ENCODE measurements at regions not wholly inside any gene's neighbourhood (a gene's known extent, or its start where the extent isn't known, plus 50 kb on each side); places are given as distances from the start of the nearest gene placed in this dataset.

DNA sequence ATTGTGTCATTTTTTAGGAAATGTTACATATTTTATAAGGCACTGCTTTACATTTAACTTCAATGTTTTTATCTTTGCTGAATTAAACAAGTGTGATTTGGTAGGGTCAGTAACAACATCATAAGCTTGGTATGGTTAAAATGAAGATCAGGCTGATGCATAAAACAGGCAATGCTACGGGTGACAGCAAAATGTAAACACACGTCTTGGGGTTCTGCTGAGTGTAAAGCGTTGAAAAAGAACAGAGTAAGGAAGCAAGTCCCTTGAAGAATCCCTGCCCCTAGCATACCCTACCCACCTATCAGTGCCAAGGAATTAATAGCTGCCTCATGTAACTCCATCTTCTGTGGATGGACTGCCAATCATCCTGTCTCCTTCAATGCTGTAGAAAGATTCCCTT lies 157.0 kb downstream of the CBLL2 start (continued):
- TF ChIP-seq TSHZ2 (CRISPR knock-in tag; IDR thresholded peaks at IDR 0.05), result no peak
- TF ChIP-seq ZFP3 (CRISPR knock-in tag; IDR thresholded peaks at IDR 0.05), result no peak
- no peak for TF ChIP-seq ESRRG (CRISPR knock-in tag; IDR thresholded peaks at IDR 0.05)
- no peak for TF ChIP-seq BACH2 (CRISPR knock-in tag; IDR thresholded peaks at IDR 0.05; ENCODE audit: borderline replicate concordance)
- TF ChIP-seq RARB (CRISPR knock-in tag; IDR thresholded peaks at IDR 0.05), result no peak
- TF ChIP-seq SNAI2 (CRISPR knock-in tag; IDR thresholded peaks at IDR 0.05), result no peak
- TF ChIP-seq TCF4 (CRISPR knock-in tag; IDR thresholded peaks at IDR 0.05; ENCODE audit: borderline replicate concordance), result no peak

DNA sequence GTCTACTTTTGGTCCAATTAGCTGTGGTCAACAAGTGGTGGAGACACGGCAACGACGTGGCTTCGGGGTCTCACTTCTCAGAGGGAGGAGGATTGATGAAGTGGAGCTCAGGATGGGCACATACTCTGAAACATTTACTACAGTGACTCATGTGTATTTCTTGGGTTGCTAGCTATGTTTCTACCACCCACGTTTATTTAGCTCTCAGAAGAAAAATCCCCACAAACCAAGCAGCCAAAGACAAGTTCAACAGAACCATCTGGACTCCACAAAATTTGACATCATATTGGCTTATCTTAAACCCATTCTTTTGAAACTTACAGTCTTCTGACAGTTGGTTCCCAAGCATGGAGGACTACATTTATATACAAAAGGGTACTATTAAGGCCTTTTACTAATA lies 158.0 kb downstream of the CBLL2 start:
- ATAC-seq, result no peak
- TF ChIP-seq ZFP3 (CRISPR knock-in tag; IDR thresholded peaks at IDR 0.05) (no peak), TCF4 (CRISPR knock-in tag; IDR thresholded peaks at IDR 0.05; ENCODE audit: borderline replicate concordance) (no peak), SNAI2 (CRISPR knock-in tag; IDR thresholded peaks at IDR 0.05) (no peak), ZNF565 (CRISPR knock-in tag; conservative IDR thresholded peaks at IDR 0.05; ENCODE audit: low read depth) (no peak), ISL1 (CRISPR knock-in tag; IDR thresholded peaks at IDR 0.05) (no peak), BACH2 (CRISPR knock-in tag; IDR thresholded peaks at IDR 0.05; ENCODE audit: borderline replicate concordance) (no peak), ZC3H10 (CRISPR knock-in tag; IDR thresholded peaks at IDR 0.05) (no peak), ZFP30 (CRISPR knock-in tag; IDR thresholded peaks at IDR 0.05) (no peak), ZNF70 (CRISPR knock-in tag; IDR thresholded peaks at IDR 0.05) (no peak), GLIS3 (CRISPR knock-in tag; IDR thresholded peaks at IDR 0.05) (no peak), PATZ1 (CRISPR knock-in tag; IDR thresholded peaks at IDR 0.05; ENCODE audit: borderline replicate concordance) (no peak)

- TF ChIP-seq GLIS3 (CRISPR knock-in tag; IDR thresholded peaks at IDR 0.05), result no peak
- no peak for TF ChIP-seq ESRRG (CRISPR knock-in tag; IDR thresholded peaks at IDR 0.05)
- no peak for TF ChIP-seq TCF4 (CRISPR knock-in tag; IDR thresholded peaks at IDR 0.05; ENCODE audit: borderline replicate concordance)
- TF ChIP-seq ZFP30 (CRISPR knock-in tag; IDR thresholded peaks at IDR 0.05), result no peak
- no peak for TF ChIP-seq ZFP3 (CRISPR knock-in tag; IDR thresholded peaks at IDR 0.05)
- TF ChIP-seq ZNF565 (CRISPR knock-in tag; conservative IDR thresholded peaks at IDR 0.05; ENCODE audit: low read depth), result no peak
- no peak for TF ChIP-seq ISL1 (CRISPR knock-in tag; IDR thresholded peaks at IDR 0.05)
- no peak for TF ChIP-seq POU6F1 (CRISPR knock-in tag; IDR thresholded peaks at IDR 0.05; ENCODE audit: borderline replicate concordance, low read depth)
- no peak for TF ChIP-seq SNAI2 (CRISPR knock-in tag; IDR thresholded peaks at IDR 0.05)
- no peak for TF ChIP-seq ZNF8 (CRISPR knock-in tag; IDR thresholded peaks at IDR 0.05)
- no peak for TF ChIP-seq TOX (CRISPR knock-in tag; IDR thresholded peaks at IDR 0.05; ENCODE audit: borderline replicate concordance)
- no peak for TF ChIP-seq TSHZ2 (CRISPR knock-in tag; IDR thresholded peaks at IDR 0.05)
- TF ChIP-seq CREB5 (CRISPR knock-in tag; IDR thresholded peaks at IDR 0.05; ENCODE audit: low read depth), result no peak
- TF ChIP-seq ARNTL (CRISPR knock-in tag; IDR thresholded peaks at IDR 0.05; ENCODE audit: borderline replicate concordance, low read depth), result no peak
- no peak for TF ChIP-seq OSR1 (CRISPR knock-in tag; IDR thresholded peaks at IDR 0.05)
- TF ChIP-seq ZNF70 (CRISPR knock-in tag; IDR thresholded peaks at IDR 0.05), result no peak
- no peak for TF ChIP-seq BACH2 (CRISPR knock-in tag; IDR thresholded peaks at IDR 0.05; ENCODE audit: borderline replicate concordance)
- TF ChIP-seq RARB (CRISPR knock-in tag; IDR thresholded peaks at IDR 0.05), result no peak
- no peak for TF ChIP-seq CSDC2 (CRISPR knock-in tag; IDR thresholded peaks at IDR 0.05)
- no peak for ATAC-seq
Observed at GRCh38 chrX:22433292-22434070, 160.8 kb downstream of the CBLL2 start.
